Astrocyte (in vitro differentiated cells and primary cell): ENCODE measurements at regions not wholly inside any gene's neighbourhood (a gene's known extent, or its start where the extent isn't known, plus 50 kb on each side); places are given as distances from the start of the nearest gene placed in this dataset.

Experiments
- DNase-seq: peaks from one replicate; pipeline ENCODE4 v3.0.0-alpha.2; 2010; ENCODE audit warnings: low read depth
- FAIRE-seq: peaks from 2 replicates; lab custom pipeline; 2011; peaks lifted over from hg19 to GRCh38; lab: Jason Lieb, UNC
- H2AFZ ChIP-seq: 2 replicates; pipeline ENCODE4 v1.6.0; 2012; ENCODE audit warnings: low read depth, low read length, inconsistent platforms
- H3K27ac ChIP-seq: 2 replicates; pipeline ENCODE4 v1.5.1; 2011; ENCODE audit warnings: low read depth, low read length, inconsistent platforms
- H3K27me3 ChIP-seq: 2 replicates; pipeline ENCODE4 v1.6.0; 2011; ENCODE audit warnings: low read length, inconsistent platforms; ENCODE audit not compliant: insufficient read depth
- H3K36me3 ChIP-seq: 2 replicates; pipeline ENCODE4 v1.5.1; 2011; ENCODE audit warnings: low read length, inconsistent platforms; ENCODE audit not compliant: insufficient read depth
- H3K4me1 ChIP-seq: 2 replicates; pipeline ENCODE4 v1.5.1; 2011; ENCODE audit warnings: low read length, inconsistent platforms; ENCODE audit not compliant: insufficient read depth
- H3K4me2 ChIP-seq: 2 replicates; pipeline ENCODE4 v1.6.0; 2012; ENCODE audit warnings: low read length, inconsistent platforms
- H3K4me3 ChIP-seq: 2 replicates; pipeline ENCODE4 v1.5.1; 2011; ENCODE audit warnings: low read depth, mild to moderate bottlenecking, low read length, inconsistent platforms; ENCODE audit not compliant: insufficient read depth
- H3K79me2 ChIP-seq: 2 replicates; pipeline ENCODE4 v1.6.0; 2012; ENCODE audit warnings: mild to moderate bottlenecking, low read length, inconsistent platforms; ENCODE audit not compliant: insufficient read depth
- H3K9ac ChIP-seq: 2 replicates; pipeline ENCODE4 v1.6.0; 2012; ENCODE audit warnings: mild to moderate bottlenecking, low read length, inconsistent platforms
- H3K9me3 ChIP-seq: 2 replicates; pipeline ENCODE4 v1.5.1; 2012; ENCODE audit warnings: low read depth, mild to moderate bottlenecking, low read length, inconsistent platforms; ENCODE audit not compliant: insufficient read depth
- H4K20me1 ChIP-seq: 2 replicates; pipeline ENCODE4 v1.6.0; 2012; ENCODE audit warnings: low read length, inconsistent platforms; ENCODE audit not compliant: insufficient read depth
- H3K27ac Mint-ChIP-seq: one replicate; pipeline ENCODE4 v1.8.0; 2021; ENCODE audit warnings: mild to moderate bottlenecking, mixed read lengths; ENCODE audit not compliant: unreplicated experiment
- H3K27me3 Mint-ChIP-seq: one replicate; pipeline ENCODE4 v1.8.0; 2021; ENCODE audit warnings: low read depth, mixed read lengths; ENCODE audit not compliant: unreplicated experiment
- H3K36me3 Mint-ChIP-seq: one replicate; pipeline ENCODE4 v1.8.0; 2021; ENCODE audit warnings: low read depth, mixed read lengths; ENCODE audit not compliant: unreplicated experiment
- H3K4me1 Mint-ChIP-seq: one replicate; pipeline ENCODE4 v1.8.0; 2021; ENCODE audit warnings: low read depth, mixed read lengths; ENCODE audit not compliant: unreplicated experiment
- H3K4me3 Mint-ChIP-seq: one replicate; pipeline ENCODE4 v1.8.0; 2021; ENCODE audit warnings: mild to moderate bottlenecking, moderate library complexity, mixed read lengths; ENCODE audit not compliant: unreplicated experiment
- H3K9me3 Mint-ChIP-seq: one replicate; pipeline ENCODE4 v1.8.0; 2021; ENCODE audit warnings: mild to moderate bottlenecking, mixed read lengths; ENCODE audit not compliant: unreplicated experiment
- CTCF ChIP-seq: IDR thresholded peaks from 2 replicates; pipeline ENCODE4 v1.5.1; 2011; ENCODE audit warnings: low read depth, mild to moderate bottlenecking, inconsistent platforms, low read length, moderate library complexity; ENCODE audit not compliant: insufficient read depth
- EZH2 ChIP-seq: IDR thresholded peaks from 2 replicates; pipeline ENCODE4 v1.6.1; 2012; ENCODE audit warnings: mild to moderate bottlenecking, low read length, inconsistent platforms; ENCODE audit not compliant: insufficient read depth

- no peaks in the 10 kb centered on the region for H3K9me3 ChIP-seq
- DNase-seq (no peak), FAIRE-seq (no peak)
- H3K79me2 ChIP-seq = no peaks in the 10 kb centered on the region
- peaks cover 21% of the 10 kb centered on the region for H3K4me1 ChIP-seq
- H3K36me3 Mint-ChIP-seq = no peaks in the 10 kb centered on the region
- no peaks in the 10 kb centered on the region for H3K27me3 ChIP-seq
- no peak overlapping the region for H3K9ac ChIP-seq
- H3K36me3 ChIP-seq = no peaks in the 10 kb centered on the region
- peaks cover 36% of the 10 kb centered on the region for H3K4me1 Mint-ChIP-seq
- H3K4me3 ChIP-seq = no peak overlapping the region
- TF ChIP-seq CTCF = no peak
- no peak for TF ChIP-seq EZH2
- H3K27ac Mint-ChIP-seq = peak overlapping the region; percentile 15
- H3K9me3 Mint-ChIP-seq = no peaks in the 10 kb centered on the region
- no peak overlapping the region for H3K4me2 ChIP-seq
- peaks cover 2% of the 10 kb centered on the region for H3K27me3 Mint-ChIP-seq
- no peak overlapping the region for H3K4me3 Mint-ChIP-seq
- no peaks in the 10 kb centered on the region for H4K20me1 ChIP-seq
- H2AFZ ChIP-seq = no peak overlapping the region
- H3K27ac ChIP-seq = no peak overlapping the region
Observed at GRCh38 chr5:173496129-173496882, 120.1 kb downstream of the BOD1 start.

GRCh38 chr5:173495225-173495904 lies 121.1 kb downstream of the BOD1 start:
- H3K9ac ChIP-seq = no peak overlapping the region
- peak overlapping the region; percentile 47 for H3K27ac Mint-ChIP-seq
- no peak overlapping the region for H3K4me3 ChIP-seq
- no peaks in the 10 kb centered on the region for H3K9me3 ChIP-seq
- H4K20me1 ChIP-seq = no peaks in the 10 kb centered on the region
- no peaks in the 10 kb centered on the region for H3K36me3 ChIP-seq
- H3K9me3 Mint-ChIP-seq = no peaks in the 10 kb centered on the region
- H3K4me1 Mint-ChIP-seq = peaks cover 36% of the 10 kb centered on the region
- peaks cover 21% of the 10 kb centered on the region for H3K4me1 ChIP-seq
- TF ChIP-seq CTCF (no peak), EZH2 (no peak)
- no peaks in the 10 kb centered on the region for H3K27me3 ChIP-seq
- H3K27ac ChIP-seq = no peak overlapping the region
- H3K79me2 ChIP-seq = no peaks in the 10 kb centered on the region
- no peak for DNase-seq
- FAIRE-seq = no peak
- H3K27me3 Mint-ChIP-seq = peaks cover 2% of the 10 kb centered on the region
- H3K36me3 Mint-ChIP-seq = no peaks in the 10 kb centered on the region
- no peak overlapping the region for H3K4me2 ChIP-seq
- no peak overlapping the region for H2AFZ ChIP-seq
- H3K4me3 Mint-ChIP-seq = no peak overlapping the region

- Mint-ChIP-seq H3K36me3 (no peaks in the 10 kb centered on the region), H3K27me3 (peaks cover 2% of the 10 kb centered on the region), H3K27ac (no peak overlapping the region), H3K4me1 (peaks cover 31% of the 10 kb centered on the region), H3K4me3 (no peak overlapping the region), H3K9me3 (no peaks in the 10 kb centered on the region)
- no peak for DNase-seq
- H3K4me3 ChIP-seq = no peak overlapping the region
- H3K27ac ChIP-seq = no peak overlapping the region
- FAIRE-seq = no peak
- H3K4me2 ChIP-seq = no peak overlapping the region
- no peaks in the 10 kb centered on the region for H3K36me3 ChIP-seq
- no peaks in the 10 kb centered on the region for H3K27me3 ChIP-seq
- H3K9me3 ChIP-seq = no peaks in the 10 kb centered on the region
- no peak for TF ChIP-seq CTCF
- no peak for TF ChIP-seq EZH2
- H4K20me1 ChIP-seq = no peaks in the 10 kb centered on the region
- peaks cover 19% of the 10 kb centered on the region for H3K4me1 ChIP-seq
- no peak overlapping the region for H2AFZ ChIP-seq
- no peak overlapping the region for H3K9ac ChIP-seq
- no peaks in the 10 kb centered on the region for H3K79me2 ChIP-seq
Observed at GRCh38 chr5:173494446-173494845, 122.0 kb downstream of the BOD1 start.
